HepG2 (cell line): ENCODE measurements at regions not wholly inside any gene's neighbourhood (a gene's known extent, or its start where the extent isn't known, plus 50 kb on each side); places are given as distances from the start of the nearest gene placed in this dataset.

ENCODE experiments used
- ATAC-seq: fragments of 200-7000 bp; cut with Tn5 transposase; 3 replicates; pipeline ENCODE4 v1.9.1; 2020; ENCODE audit warnings: mild to moderate bottlenecking, moderate library complexity
- BruUV-seq: library from RNA; stranded (reverse); fragments of 400-500 nt; replicated peaks from 2 replicates; lab custom pipeline; 2021; lab: Mats Ljungman, UMichigan
- CTCF ChIA-PET: fragments of 300-600 bp; formaldehyde crosslinking; extraction: SDS; loops from one replicate; lab custom pipeline; 2021; ENCODE audit warnings: low total read pairs, inconsistent platforms, low intra/inter-chr PET ratio; lab: Yijun Ruan, JAX
- POLR2A ChIA-PET: fragments of 350-600 bp; sonication (Branson Sonifier 250); formaldehyde crosslinking; loops from one replicate; lab custom pipeline; 2020; ENCODE audit warnings: antibody characterized with exemption, inconsistent platforms; lab: Yijun Ruan, JAX
- DNase-seq: peaks from one replicate; pipeline ENCODE4 v3.0.0-alpha.2; 2015; ENCODE audit warnings: low spot score
- FAIRE-seq: peaks from 3 replicates; lab custom pipeline; 2011; peaks lifted over from hg19 to GRCh38; lab: Jason Lieb, UNC
- H2AFZ ChIP-seq: one replicate; pipeline ENCODE4 v1.6.1; 2011; ENCODE audit warnings: low read length, inconsistent platforms
- H3K27ac ChIP-seq: fragments of 300-600 bp; 3 replicates; pipeline ENCODE4 v1.8.0; 2011; ENCODE audit warnings: mixed run types, mild to moderate bottlenecking, mixed read lengths, low read length, inconsistent platforms; ENCODE audit not compliant: insufficient read depth; ENCODE audit errors: extremely low read length
- H3K27me3 ChIP-seq, 2 experiments: fragments of 200-600 bp in 1 of 2; 2 replicates in 1 of 2; 3 replicates in 1 of 2; pipeline versions ENCODE4 v1.6.0 to v1.8.0; 2011; ENCODE audit warnings: low read length in 2 of 2, mild to moderate bottlenecking in 2 of 2, moderate library complexity in 2 of 2, inconsistent platforms in 1 of 2; ENCODE audit not compliant: insufficient read depth in 2 of 2, control insufficient read depth in 1 of 2
- H3K36me3 ChIP-seq, 2 experiments: fragments of 200-600 bp in 1 of 2; replicated peaks in 1 of 2; 2 replicates in 1 of 2; 3 replicates in 1 of 2; pipeline versions ENCODE4 v1.5.1 to v1.8.0; 2011; ENCODE audit warnings: low read length in 2 of 2, inconsistent platforms in 1 of 2; ENCODE audit not compliant: insufficient read depth in 2 of 2, control insufficient read depth in 1 of 2
- H3K4me1 ChIP-seq: 2 replicates; pipeline ENCODE4 v1.5.1; 2012; ENCODE audit warnings: low read length, inconsistent platforms; ENCODE audit not compliant: insufficient read depth
- H3K4me2 ChIP-seq: 2 replicates; pipeline ENCODE4 v1.6.0; 2011; ENCODE audit warnings: low read depth, low read length, inconsistent platforms
- H3K4me3 ChIP-seq, 3 experiments: fragments of 200-600 bp in 1 of 3; sonication (generic), shearing (Covaris generic) in 1 of 3; replicated peaks in 1 of 3; 2 replicates each; pipeline ENCODE4 v1.5.1; 2011 to 2016; ENCODE audit warnings: low read length in 3 of 3, inconsistent platforms in 2 of 3, low read depth in 2 of 3, mild to moderate bottlenecking in 2 of 3, control low read depth in 1 of 3, mixed read lengths in 1 of 3; ENCODE audit not compliant: insufficient read depth in 1 of 3
- H3K79me2 ChIP-seq: one replicate; pipeline ENCODE4 v1.6.1; 2011; ENCODE audit warnings: low read length, inconsistent platforms; ENCODE audit not compliant: insufficient read depth
- H3K9ac ChIP-seq: 2 replicates; pipeline ENCODE4 v1.6.0; 2011; ENCODE audit warnings: mild to moderate bottlenecking, low read depth, low read length, inconsistent platforms; ENCODE audit not compliant: insufficient read depth
- H3K9me3 ChIP-seq: 2 replicates; pipeline ENCODE4 v1.5.1; 2012; ENCODE audit warnings: mild to moderate bottlenecking, low read length
- H4K20me1 ChIP-seq: 2 replicates; pipeline ENCODE4 v1.6.0; 2011; ENCODE audit warnings: inconsistent platforms, mild to moderate bottlenecking, low read length, moderate library complexity; ENCODE audit not compliant: insufficient read depth
- GATA4 ChIP-seq: sonication (generic); IDR thresholded peaks from 2 replicates; pipeline ENCODE4 v1.6.1; 2016; ENCODE audit warnings: antibody characterized with exemption, low read depth, borderline replicate concordance
- JARID2 ChIP-seq: sonication (generic); formaldehyde crosslinking; IDR thresholded peaks from 2 replicates; pipeline ENCODE4 v1.8.1; 2023; ENCODE audit warnings: missing genetic modification reagents, inconsistent platforms; ENCODE audit not compliant: insufficient replicate concordance
- KDM1A ChIP-seq: IDR thresholded peaks from 2 replicates; pipeline ENCODE4 v1.6.1; 2016; ENCODE audit warnings: missing compliant biosample characterization
- NR1H2 ChIP-seq: sonication (generic); formaldehyde crosslinking; IDR thresholded peaks from 2 replicates; pipeline ENCODE4 v1.8.1; 2022; ENCODE audit warnings: low read depth, missing genetic modification reagents, borderline replicate concordance
- UBTF ChIP-seq: sonication (generic); formaldehyde crosslinking; IDR thresholded peaks from 2 replicates; pipeline ENCODE4 v1.4.0; 2020; ENCODE audit warnings: mild to moderate bottlenecking, missing genetic modification reagents
- ZBTB21 ChIP-seq: sonication (generic); formaldehyde crosslinking; IDR thresholded peaks from 2 replicates; pipeline ENCODE4 v1.4.0; 2020; ENCODE audit warnings: missing genetic modification reagents
- ZBTB4 ChIP-seq: sonication (generic); formaldehyde crosslinking; IDR thresholded peaks from 2 replicates; pipeline ENCODE4 v1.4.0; 2020; ENCODE audit warnings: missing genetic modification reagents, mild to moderate bottlenecking, borderline replicate concordance
- ZBTB49 ChIP-seq: sonication (generic); formaldehyde crosslinking; IDR thresholded peaks from 2 replicates; pipeline ENCODE4 v1.4.0; 2020; ENCODE audit warnings: missing genetic modification reagents, borderline replicate concordance
- ZFP62 ChIP-seq: sonication (generic); formaldehyde crosslinking; IDR thresholded peaks from 2 replicates; pipeline ENCODE4 v1.4.0; 2020; ENCODE audit warnings: missing genetic modification reagents
- ZNF790 ChIP-seq: sonication (generic); formaldehyde crosslinking; IDR thresholded peaks from 2 replicates; pipeline ENCODE4 v1.8.0; 2022; ENCODE audit warnings: missing genetic modification reagents, mild to moderate bottlenecking, borderline replicate concordance
- WGBS: methylation state at CpG from one replicate; pipeline ENCODE4 v1.1.6; 2017; ENCODE audit warnings: low lambda C conversion rate; 5-methylcytosine and 5-hydroxymethylcytosine counted together
- in situ Hi-C: cut with HindIII; loops from 2 replicates; pipeline ENCODE4 v1.10.0; 2017; ENCODE audit warnings: low pct_unique_long_range_greater_than_20kb; ENCODE audit not compliant: extremely low pct_ligation_motif_present
- intact Hi-C: fragments of 100-400 bp; cut with micrococcal nuclease; formaldehyde crosslinking; loops from one replicate; pipeline ENCODE4 v1.10.0; 2022; ENCODE audit not compliant: unreplicated experiment

GRCh38 chr2:33712674-33713073, 113.6 kb upstream of the FAM98A start:
- ATAC-seq (no peak), DNase-seq (no peak), FAIRE-seq (no peak)
- no peak overlapping the region for H2AFZ ChIP-seq
- intact Hi-C loops, result no loop called here
- no peaks in the 10 kb centered on the region for H3K36me3 ChIP-seq
- BruUV-seq, result no TSS peak
- H3K79me2 ChIP-seq, result no peaks in the 10 kb centered on the region
- no peak overlapping the region for H3K4me3 ChIP-seq
- TF ChIP-seq ZFP62, result no peak
- TF ChIP-seq ZBTB49, result no peak
- no peak for TF ChIP-seq UBTF
- TF ChIP-seq ZBTB4, result no peak
- no peak for TF ChIP-seq ZNF790 (CRISPR knock-in tag)
- TF ChIP-seq NR1H2 (CRISPR knock-in tag), result no peak
- no peak for TF ChIP-seq GATA4
- TF ChIP-seq ZBTB21 (CRISPR knock-in tag), result no peak
- TF ChIP-seq KDM1A (CRISPR knock-in tag), result no peak
- TF ChIP-seq JARID2, result no peak
- H3K27me3 ChIP-seq, result peaks cover 0 to 1% of the 10 kb centered on the region in 2 experiments; a peak in 1 of 5 replicates
- no peak overlapping the region for H3K9ac ChIP-seq
- ChIA-PET POLR2A (no interaction called here), CTCF (no interaction called here)
- H3K9me3 ChIP-seq, result no peaks in the 10 kb centered on the region
- in situ Hi-C loops, result no loop called here
- no peaks in the 10 kb centered on the region for H4K20me1 ChIP-seq
- H3K4me1 ChIP-seq, result no peaks in the 10 kb centered on the region
- no peak overlapping the region for H3K4me2 ChIP-seq
- H3K27ac ChIP-seq, result no peak overlapping the region
- 2% methylated on average over 3 of the region's 3 CpGs for WGBS
